Epithelial cell of esophagus (primary cell): ENCODE measurements at regions not wholly inside any gene's neighbourhood (a gene's known extent, or its start where the extent isn't known, plus 50 kb on each side); places are given as distances from the start of the nearest gene placed in this dataset.
"Not testable (repeated sequence)": the region's sequence is repeated elsewhere in the genome, so short reads cannot be mapped to it uniquely, and the experiment has no call there.

Source experiments
- DNase-seq: peaks from one replicate; pipeline ENCODE4 v3.0.0; 2010; ENCODE audit warnings: low read depth
- H3K4me3 ChIP-seq: 2 replicates; pipeline ENCODE4 v1.5.1; 2011; ENCODE audit warnings: mild to moderate bottlenecking, low read length, control low read depth
- CTCF ChIP-seq: IDR thresholded peaks from 2 replicates; pipeline ENCODE4 v1.5.1; 2011; ENCODE audit warnings: low read depth, mild to moderate bottlenecking, low read length, control low read depth, inconsistent platforms; ENCODE audit not compliant: insufficient read depth; ENCODE audit errors: missing control alignments

- no peak for TF ChIP-seq CTCF
- DNase-seq, result peak; percentile 26
Measured at GRCh38 chr7:110317541-110318265, 773.2 kb upstream of the LRRN3 start.

GRCh38 chr7:110320285-110320684 lies 770.6 kb upstream of the LRRN3 start:
- DNase-seq, H3K4me3 ChIP-seq: not testable (repeated sequence)

More at GRCh38 chr7:110317541-110318265, 773.2 kb upstream of the LRRN3 start:
- H3K4me3 ChIP-seq, result no peak overlapping the region

- no peak for DNase-seq
- H3K4me3 ChIP-seq, result no peak overlapping the region
- no peak for TF ChIP-seq CTCF
Measured at GRCh38 chr7:110322796-110323195, 768.1 kb upstream of the LRRN3 start.

- no peak overlapping the region for H3K4me3 ChIP-seq
- DNase-seq, result no peak
- no peak for TF ChIP-seq CTCF
Measured at GRCh38 chr7:110326966-110327365, 764.0 kb upstream of the LRRN3 start.

GRCh38 chr7:110336423-110336822 lies 754.5 kb upstream of the LRRN3 start:
- TF ChIP-seq CTCF, result no peak
- DNase-seq, result no peak
- no peak overlapping the region for H3K4me3 ChIP-seq

- no peak for TF ChIP-seq CTCF
- H3K4me3 ChIP-seq, result no peak overlapping the region
- no peak for DNase-seq
Measured at GRCh38 chr7:110337646-110338045, 753.3 kb upstream of the LRRN3 start.

- TF ChIP-seq CTCF, result no peak
- DNase-seq, result peak; percentile 7
- H3K4me3 ChIP-seq, result no peak overlapping the region
Measured at GRCh38 chr7:110347081-110347480, 743.8 kb upstream of the LRRN3 start.
